Esophagus muscularis mucosa (tissue), 4 donors: ENCODE measurements at regions not wholly inside any gene's neighbourhood (a gene's known extent, or its start where the extent isn't known, plus 50 kb on each side); places are given as distances from the start of the nearest gene placed in this dataset.

Experiments used
- EP300 ChIP-seq: sonication (generic); formaldehyde crosslinking; IDR thresholded peaks from one replicate; pipeline ENCODE4 v1.6.1; 2017; ENCODE audit warnings: antibody characterized with exemption
- POLR2A ChIP-seq: fragments of 450-650 bp; IDR thresholded peaks from one replicate; pipeline ENCODE4 v1.6.1; 2017; ENCODE audit warnings: antibody characterized with exemption, moderate library complexity, mild to moderate bottlenecking, low read depth
- POLR2AphosphoS5 ChIP-seq, 2 donors: sonication (generic); formaldehyde crosslinking; IDR thresholded peaks; one replicate each; pipeline ENCODE4 v1.6.1; 2017; ENCODE audit warnings: antibody characterized with exemption in 2 of 2
- TF ChIP-seq, protein P1 (sequence below), 3 experiments: fragments of 200-600 bp in 2 of 3; fragments of 450-650 bp in 1 of 3; sonication (generic) in 2 of 3; IDR thresholded peaks; one replicate each; pipeline ENCODE4 v1.5.1; 2017 to 2019; ENCODE audit warnings: antibody characterized with exemption in 3 of 3, mild to moderate bottlenecking in 2 of 3, moderate library complexity in 1 of 3

DNA sequence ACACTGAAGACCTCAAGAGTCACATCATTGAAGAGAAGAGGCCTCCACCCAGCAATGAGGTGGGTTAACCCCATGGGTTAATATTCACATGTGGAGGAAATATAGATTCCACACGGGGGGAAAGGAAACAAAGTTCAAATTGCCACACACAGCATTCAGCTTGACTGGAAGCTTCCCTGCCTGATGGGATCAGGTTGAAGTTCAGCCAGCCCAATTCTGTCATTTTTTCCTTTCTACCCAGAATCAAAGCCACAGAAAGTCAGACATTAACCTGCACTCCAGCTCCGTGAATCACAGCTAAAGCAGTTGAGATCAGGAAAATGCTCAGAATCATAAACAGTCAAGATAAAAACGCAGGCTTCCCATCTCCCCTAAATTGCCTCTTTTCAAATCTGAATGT lies 208.7 kb upstream of the OBI1 start:
- TF ChIP-seq, protein P1, sequence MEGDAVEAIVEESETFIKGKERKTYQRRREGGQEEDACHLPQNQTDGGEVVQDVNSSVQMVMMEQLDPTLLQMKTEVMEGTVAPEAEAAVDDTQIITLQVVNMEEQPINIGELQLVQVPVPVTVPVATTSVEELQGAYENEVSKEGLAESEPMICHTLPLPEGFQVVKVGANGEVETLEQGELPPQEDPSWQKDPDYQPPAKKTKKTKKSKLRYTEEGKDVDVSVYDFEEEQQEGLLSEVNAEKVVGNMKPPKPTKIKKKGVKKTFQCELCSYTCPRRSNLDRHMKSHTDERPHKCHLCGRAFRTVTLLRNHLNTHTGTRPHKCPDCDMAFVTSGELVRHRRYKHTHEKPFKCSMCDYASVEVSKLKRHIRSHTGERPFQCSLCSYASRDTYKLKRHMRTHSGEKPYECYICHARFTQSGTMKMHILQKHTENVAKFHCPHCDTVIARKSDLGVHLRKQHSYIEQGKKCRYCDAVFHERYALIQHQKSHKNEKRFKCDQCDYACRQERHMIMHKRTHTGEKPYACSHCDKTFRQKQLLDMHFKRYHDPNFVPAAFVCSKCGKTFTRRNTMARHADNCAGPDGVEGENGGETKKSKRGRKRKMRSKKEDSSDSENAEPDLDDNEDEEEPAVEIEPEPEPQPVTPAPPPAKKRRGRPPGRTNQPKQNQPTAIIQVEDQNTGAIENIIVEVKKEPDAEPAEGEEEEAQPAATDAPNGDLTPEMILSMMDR (IDR thresholded peaks at IDR 0.05): no peak
- TF ChIP-seq POLR2A (no peak), POLR2AphosphoS5 (IDR thresholded peaks at IDR 0.05) (no peak), EP300 (no peak)
